Neural progenitor cell (in vitro differentiated cells): ENCODE measurements at regions not wholly inside any gene's neighbourhood (a gene's known extent, or its start where the extent isn't known, plus 50 kb on each side); places are given as distances from the start of the nearest gene placed in this dataset.

ENCODE experiments used
- CTCF ChIP-seq: fragments of 200-600 bp; sonication (generic); IDR thresholded peaks from 2 replicates; pipeline ENCODE4 v1.5.1; 2017; ENCODE audit warnings: antibody characterized with exemption, mild to moderate bottlenecking
- EZH2 ChIP-seq: fragments of 200-600 bp; sonication (generic); IDR thresholded peaks from 2 replicates; pipeline ENCODE4 v1.6.1; 2017; ENCODE audit warnings: antibody characterized with exemption, mild to moderate bottlenecking, moderate library complexity

- TF ChIP-seq CTCF (no peak), EZH2 (no peak)
Measured at GRCh38 chr9:90127923-90128322, 514.7 kb downstream of the DIRAS2 start.
